ENCODE measurements at regions not wholly inside any gene's neighbourhood (a gene's known extent, or its start where the extent isn't known, plus 50 kb on each side); places are given as distances from the start of the nearest gene placed in this dataset.

GRCh38 chr13:72473321-72473720 is 254.1 kb downstream of the MZT1 start:
- H3K9me3 ChIP-seq (ENCODE audit: low read depth, low read length, poor library complexity, severe bottlenecking): no peaks in the 10 kb centered on the region
- no peak for DNase-seq (ENCODE audit: low spot score)
- BruUV-seq (replicated peaks): no TSS peak
- no peak overlapping the region for H3K4me3 ChIP-seq (ENCODE audit: low read depth, low read length, poor library complexity, severe bottlenecking)
- CTCF ChIA-PET: no interaction called here
- no peaks in the 10 kb centered on the region for H3K4me1 ChIP-seq (ENCODE audit: insufficient read depth, low read length, poor library complexity, severe bottlenecking)
- peaks cover 6% of the 10 kb centered on the region for H3K27me3 ChIP-seq (replicated peaks; ENCODE audit: insufficient read depth, low read depth, low read length, poor library complexity)
- intact Hi-C loops (cut with micrococcal nuclease; ENCODE audit: unreplicated experiment): no loop called here
- POLR2A ChIA-PET (ENCODE audit: low non-redundant PET): no interaction called here
- TF ChIP-seq, protein P1, sequence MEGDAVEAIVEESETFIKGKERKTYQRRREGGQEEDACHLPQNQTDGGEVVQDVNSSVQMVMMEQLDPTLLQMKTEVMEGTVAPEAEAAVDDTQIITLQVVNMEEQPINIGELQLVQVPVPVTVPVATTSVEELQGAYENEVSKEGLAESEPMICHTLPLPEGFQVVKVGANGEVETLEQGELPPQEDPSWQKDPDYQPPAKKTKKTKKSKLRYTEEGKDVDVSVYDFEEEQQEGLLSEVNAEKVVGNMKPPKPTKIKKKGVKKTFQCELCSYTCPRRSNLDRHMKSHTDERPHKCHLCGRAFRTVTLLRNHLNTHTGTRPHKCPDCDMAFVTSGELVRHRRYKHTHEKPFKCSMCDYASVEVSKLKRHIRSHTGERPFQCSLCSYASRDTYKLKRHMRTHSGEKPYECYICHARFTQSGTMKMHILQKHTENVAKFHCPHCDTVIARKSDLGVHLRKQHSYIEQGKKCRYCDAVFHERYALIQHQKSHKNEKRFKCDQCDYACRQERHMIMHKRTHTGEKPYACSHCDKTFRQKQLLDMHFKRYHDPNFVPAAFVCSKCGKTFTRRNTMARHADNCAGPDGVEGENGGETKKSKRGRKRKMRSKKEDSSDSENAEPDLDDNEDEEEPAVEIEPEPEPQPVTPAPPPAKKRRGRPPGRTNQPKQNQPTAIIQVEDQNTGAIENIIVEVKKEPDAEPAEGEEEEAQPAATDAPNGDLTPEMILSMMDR (conservative IDR thresholded peaks at IDR 0.05; ENCODE audit: low read depth, low read length): no peak
- TF ChIP-seq EZH2 (IDR thresholded peaks at IDR 0.05; ENCODE audit: borderline replicate concordance, low read depth, low read length, poor library complexity, severe bottlenecking): no peak
- H3K27ac ChIP-seq (ENCODE audit: low read depth, low read length, poor library complexity, severe bottlenecking): no peak overlapping the region
- no peaks in the 10 kb centered on the region for H3K36me3 ChIP-seq (ENCODE audit: insufficient read depth, low read length, poor library complexity, severe bottlenecking)

DNA sequence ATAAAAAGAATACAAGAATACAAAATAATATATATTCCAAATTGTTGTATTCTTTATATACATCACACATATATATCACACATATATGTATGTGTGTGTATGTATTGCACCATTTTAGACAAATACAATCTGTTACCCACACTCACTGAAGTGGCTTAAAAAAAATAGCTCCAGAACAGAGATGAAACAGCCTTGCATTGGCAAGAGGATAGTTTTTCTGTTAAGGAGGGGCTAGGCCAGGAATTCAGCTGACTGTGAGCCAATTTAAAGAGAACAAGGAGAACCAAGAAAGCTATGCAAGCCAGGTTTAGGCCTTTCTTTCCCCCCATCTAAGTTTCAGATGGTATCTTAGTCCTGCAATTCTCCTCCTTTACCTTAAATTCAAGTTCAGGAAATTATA is 257.5 kb downstream of the MZT1 start:
- CTCF ChIA-PET: no interaction called here
- Histone ChIP-seq H3K9me3 (ENCODE audit: low read depth, low read length, poor library complexity, severe bottlenecking) (no peaks in the 10 kb centered on the region), H3K4me1 (ENCODE audit: insufficient read depth, low read length, poor library complexity, severe bottlenecking) (no peaks in the 10 kb centered on the region), H3K27me3 (replicated peaks; ENCODE audit: insufficient read depth, low read depth, low read length, poor library complexity) (peaks cover 10% of the 10 kb centered on the region), H3K4me3 (ENCODE audit: low read depth, low read length, poor library complexity, severe bottlenecking) (no peak overlapping the region), H3K36me3 (ENCODE audit: insufficient read depth, low read length, poor library complexity, severe bottlenecking) (no peaks in the 10 kb centered on the region), H3K27ac (ENCODE audit: low read depth, low read length, poor library complexity, severe bottlenecking) (no peak overlapping the region)
- TF ChIP-seq, protein P1 (conservative IDR thresholded peaks at IDR 0.05; ENCODE audit: low read depth, low read length): no peak
- TF ChIP-seq EZH2 (IDR thresholded peaks at IDR 0.05; ENCODE audit: borderline replicate concordance, low read depth, low read length, poor library complexity, severe bottlenecking): no peak
- no peak for DNase-seq (ENCODE audit: low spot score)
- no TSS peak for BruUV-seq (replicated peaks)
- intact Hi-C loops (cut with micrococcal nuclease; ENCODE audit: unreplicated experiment): no loop called here
- POLR2A ChIA-PET (ENCODE audit: low non-redundant PET): no interaction called here

DNA sequence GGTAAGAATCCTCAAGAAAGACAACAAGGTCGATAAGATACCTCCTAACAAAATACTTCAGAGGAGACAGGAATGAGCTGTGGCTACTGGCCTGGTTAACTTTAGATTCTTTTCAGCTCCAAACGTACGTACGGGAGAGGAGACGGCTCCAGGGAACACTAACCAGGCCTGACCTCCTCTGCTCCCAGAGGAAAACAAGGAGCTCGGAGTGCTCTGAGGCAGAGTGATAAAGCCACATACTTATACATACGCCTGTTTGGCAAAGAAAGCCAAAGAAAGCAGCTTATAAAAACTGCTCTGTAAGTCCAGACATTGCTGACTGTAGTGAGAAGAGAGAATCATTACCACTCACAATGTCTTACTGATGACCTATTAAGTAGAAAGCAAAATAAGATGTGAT is 263.9 kb downstream of the MZT1 start:
- TF ChIP-seq EZH2 (IDR thresholded peaks at IDR 0.05; ENCODE audit: borderline replicate concordance, low read depth, low read length, poor library complexity, severe bottlenecking): no peak
- TF ChIP-seq, protein P1 (conservative IDR thresholded peaks at IDR 0.05; ENCODE audit: low read depth, low read length): no peak
- DNase-seq (ENCODE audit: low spot score): no peak
- POLR2A ChIA-PET (ENCODE audit: low non-redundant PET): no interaction called here
- CTCF ChIA-PET: interaction anchor here (0.6 kb wide), 1 partner anchor 1141 kb away, joined by 3 read pairs; no protein-coding TSS in a partner anchor
- Histone ChIP-seq H3K27ac (ENCODE audit: low read depth, low read length, poor library complexity, severe bottlenecking) (no peak overlapping the region), H3K9me3 (ENCODE audit: low read depth, low read length, poor library complexity, severe bottlenecking) (no peaks in the 10 kb centered on the region), H3K4me3 (ENCODE audit: low read depth, low read length, poor library complexity, severe bottlenecking) (no peak overlapping the region), H3K36me3 (ENCODE audit: insufficient read depth, low read length, poor library complexity, severe bottlenecking) (no peaks in the 10 kb centered on the region), H3K4me1 (ENCODE audit: insufficient read depth, low read length, poor library complexity, severe bottlenecking) (no peaks in the 10 kb centered on the region), H3K27me3 (replicated peaks; ENCODE audit: insufficient read depth, low read depth, low read length, poor library complexity) (peaks cover 42% of the 10 kb centered on the region)
- intact Hi-C loops (cut with micrococcal nuclease; ENCODE audit: unreplicated experiment): no loop called here
- no TSS peak for BruUV-seq (replicated peaks)
